ENCODE measurements at regions not wholly inside any gene's neighbourhood (a gene's known extent, or its start where the extent isn't known, plus 50 kb on each side); places are given as distances from the start of the nearest gene placed in this dataset.

DNA sequence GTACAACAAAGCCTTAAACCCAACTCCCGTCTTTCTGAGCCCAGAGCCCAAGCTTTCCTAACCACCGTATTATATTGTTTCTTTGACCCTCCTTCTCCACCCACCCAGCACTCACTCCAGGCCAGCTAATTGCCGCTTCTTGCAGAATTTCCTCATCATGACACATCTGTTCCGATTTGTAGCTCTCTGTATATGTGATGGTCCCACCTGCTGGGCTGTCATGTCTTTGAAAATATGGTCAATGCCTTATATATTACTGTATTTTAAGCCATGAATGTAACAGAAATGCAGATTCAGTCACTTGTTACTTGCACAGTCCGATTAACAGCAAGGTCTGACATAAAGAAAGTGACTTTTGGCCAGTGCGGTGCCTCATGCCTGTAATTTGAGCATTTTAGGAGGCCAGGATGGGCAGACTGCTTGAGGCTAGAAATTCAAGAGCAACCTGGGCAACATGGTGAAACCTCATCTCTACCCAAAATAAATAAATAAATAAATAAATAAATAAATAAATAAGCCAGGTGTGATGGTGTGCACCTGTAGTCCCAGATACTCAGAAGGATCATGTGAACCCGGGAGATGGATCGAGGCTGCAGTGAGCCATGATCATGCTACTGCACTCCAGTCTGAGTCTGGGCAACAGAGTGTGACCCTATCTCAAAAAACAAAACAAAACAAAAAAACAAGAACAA lies 359.8 kb downstream of the ATP23 start:
- Histone ChIP-seq H3K4me3 (no peak overlapping the region), H3K9me3 (no peaks in the 10 kb centered on the region), H3K36me3 (no peaks in the 10 kb centered on the region), H3K27me3 (no peaks in the 10 kb centered on the region), H3K4me1 (peaks cover 0 to 11% (median 0%) of the 10 kb centered on the region in 9 donors), H3K27ac (no peak overlapping the region)
- TF ChIP-seq, protein P1, sequence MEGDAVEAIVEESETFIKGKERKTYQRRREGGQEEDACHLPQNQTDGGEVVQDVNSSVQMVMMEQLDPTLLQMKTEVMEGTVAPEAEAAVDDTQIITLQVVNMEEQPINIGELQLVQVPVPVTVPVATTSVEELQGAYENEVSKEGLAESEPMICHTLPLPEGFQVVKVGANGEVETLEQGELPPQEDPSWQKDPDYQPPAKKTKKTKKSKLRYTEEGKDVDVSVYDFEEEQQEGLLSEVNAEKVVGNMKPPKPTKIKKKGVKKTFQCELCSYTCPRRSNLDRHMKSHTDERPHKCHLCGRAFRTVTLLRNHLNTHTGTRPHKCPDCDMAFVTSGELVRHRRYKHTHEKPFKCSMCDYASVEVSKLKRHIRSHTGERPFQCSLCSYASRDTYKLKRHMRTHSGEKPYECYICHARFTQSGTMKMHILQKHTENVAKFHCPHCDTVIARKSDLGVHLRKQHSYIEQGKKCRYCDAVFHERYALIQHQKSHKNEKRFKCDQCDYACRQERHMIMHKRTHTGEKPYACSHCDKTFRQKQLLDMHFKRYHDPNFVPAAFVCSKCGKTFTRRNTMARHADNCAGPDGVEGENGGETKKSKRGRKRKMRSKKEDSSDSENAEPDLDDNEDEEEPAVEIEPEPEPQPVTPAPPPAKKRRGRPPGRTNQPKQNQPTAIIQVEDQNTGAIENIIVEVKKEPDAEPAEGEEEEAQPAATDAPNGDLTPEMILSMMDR (IDR thresholded peaks at IDR 0.05) = no peak
- ATAC-seq (no peak), DNase-seq (no peak)
- 89 to 90% methylated on average over 8 of the region's 8 CpGs for WGBS, 2 donors
- intact Hi-C loops (cut with DNase I) = loop anchor here in 4 of 10 donors (5.0 to 10.0 kb wide), 5 partner anchors 124 to 319 kb away; no protein-coding TSS in a partner anchor

DNA sequence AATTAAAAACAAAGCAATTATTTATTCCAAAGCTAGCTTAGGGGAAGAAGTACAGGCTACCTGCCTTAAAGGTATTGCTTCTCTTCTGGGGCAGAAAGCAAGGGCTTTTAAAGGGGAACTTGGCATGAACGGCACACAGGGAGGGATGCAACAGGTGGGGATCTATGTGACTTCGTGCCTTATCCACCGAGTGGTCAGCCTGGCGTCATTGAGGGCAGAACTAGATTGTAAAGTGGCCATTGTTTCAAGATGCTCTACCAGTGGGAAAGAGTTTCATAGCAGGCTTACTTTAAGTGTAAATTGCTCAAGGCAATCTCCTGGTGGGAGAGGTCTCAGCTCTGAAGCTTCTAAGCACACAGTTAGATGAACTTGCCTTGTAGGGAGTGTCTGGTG lies 360.4 kb downstream of the ATP23 start:
- H3K4me1 ChIP-seq = peaks cover 0 to 11% (median 0%) of the 10 kb centered on the region in 9 donors
- no peak for DNase-seq
- H3K27me3 ChIP-seq = no peaks in the 10 kb centered on the region
- peaks cover 0 to 2% (median 0%) of the 10 kb centered on the region in 11 donors for H3K9me3 ChIP-seq
- H3K36me3 ChIP-seq = no peaks in the 10 kb centered on the region
- no peak for ATAC-seq
- TF ChIP-seq, protein P1 (IDR thresholded peaks at IDR 0.05) = no peak
- no peak overlapping the region for H3K27ac ChIP-seq
- intact Hi-C loops (cut with DNase I) = loop anchor here in 4 of 10 donors (5.0 to 10.0 kb wide), 5 partner anchors 124 to 319 kb away; no protein-coding TSS in a partner anchor
- H3K4me3 ChIP-seq = no peak overlapping the region
- 92 to 94% methylated on average over 4 of the region's 4 CpGs for WGBS, 2 donors

DNA sequence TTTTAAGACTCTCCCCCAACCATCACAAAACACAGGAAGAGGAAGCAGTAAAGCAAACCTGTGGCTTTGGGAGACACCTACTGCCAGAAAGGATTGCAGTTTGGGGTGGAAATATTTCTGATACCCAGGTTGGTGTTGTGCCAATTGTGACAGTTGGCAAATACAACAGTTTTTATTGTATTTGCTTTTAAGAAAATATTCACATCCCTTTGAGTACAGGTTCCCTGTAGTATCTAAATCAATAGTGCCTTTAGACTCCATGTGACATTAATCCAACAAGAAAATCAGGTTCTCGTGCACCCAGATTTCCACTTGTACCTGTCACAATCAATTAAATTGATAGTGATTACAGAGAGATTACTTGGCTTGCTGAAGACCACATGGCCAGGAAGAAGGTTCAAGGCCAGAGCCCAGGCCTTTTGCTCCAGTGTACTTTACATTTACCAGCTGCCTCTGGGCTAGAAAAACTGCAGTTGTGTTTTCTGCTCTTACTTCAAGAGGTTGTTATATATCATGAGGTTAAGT lies 361.2 kb downstream of the ATP23 start:
- Histone ChIP-seq H3K27ac (no peak overlapping the region), H3K36me3 (no peaks in the 10 kb centered on the region), H3K4me1 (peaks cover 0 to 11% (median 0%) of the 10 kb centered on the region in 9 donors), H3K9me3 (peaks cover 0 to 10% (median 2%) of the 10 kb centered on the region in 11 donors), H3K4me3 (no peak overlapping the region), H3K27me3 (no peaks in the 10 kb centered on the region)
- ATAC-seq (no peak), DNase-seq (peak in 1 of 2 donors; percentile 4)
- TF ChIP-seq, protein P1 (IDR thresholded peaks at IDR 0.05) = peak in 5 of 9 donors; percentile 15 to 53 (median 44)
- WGBS, 2 donors = 76 to 90% methylated on average over 1 of the region's 1 CpG
- intact Hi-C loops (cut with DNase I) = loop anchor here in 4 of 10 donors (5.0 to 10.0 kb wide), 5 partner anchors 125 to 320 kb away; no protein-coding TSS in a partner anchor

DNA sequence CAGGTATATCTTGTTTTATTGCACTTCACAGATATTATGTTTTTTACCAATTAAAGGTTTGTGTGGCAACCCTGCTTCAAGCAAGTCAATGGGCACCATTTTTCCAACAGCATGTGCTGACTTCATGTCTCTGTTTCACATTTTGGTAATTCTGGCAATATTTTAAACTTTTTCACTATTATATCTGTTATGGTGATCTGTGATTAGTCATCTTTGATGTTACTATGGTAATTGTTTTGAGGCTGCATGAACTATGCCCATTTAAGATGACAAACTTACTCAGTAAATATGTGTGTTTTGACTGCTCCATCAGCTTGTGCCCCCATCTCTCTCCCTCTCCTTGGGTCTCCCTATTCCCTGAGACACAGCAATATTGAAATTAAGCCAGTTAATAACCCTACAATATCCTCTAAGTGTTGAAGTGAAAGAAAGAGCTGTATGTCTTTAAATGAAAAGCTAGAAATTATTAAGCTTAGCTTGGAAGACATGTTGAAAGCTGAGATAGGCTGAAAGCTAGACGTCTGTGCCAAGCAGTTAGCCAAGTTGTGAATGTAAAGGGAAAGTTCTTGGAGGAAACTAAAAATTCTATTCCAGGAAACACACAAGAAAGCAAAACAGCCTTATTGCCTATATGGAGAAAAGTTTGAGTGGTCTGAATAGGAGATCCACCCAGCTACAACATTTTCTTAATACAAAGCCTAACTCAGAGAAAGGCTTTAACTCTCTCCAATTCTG lies 365.1 kb downstream of the ATP23 start:
- TF ChIP-seq, protein P1 (IDR thresholded peaks at IDR 0.05) = no peak
- 3 to 15% methylated on average over 1 of the region's 1 CpG for WGBS, 2 donors
- Histone ChIP-seq H3K9me3 (peaks cover 0 to 18% (median 4%) of the 10 kb centered on the region in 11 donors), H3K36me3 (no peaks in the 10 kb centered on the region), H3K27ac (no peak overlapping the region), H3K4me1 (peaks cover 0 to 11% (median 0%) of the 10 kb centered on the region in 9 donors), H3K4me3 (no peak overlapping the region), H3K27me3 (no peaks in the 10 kb centered on the region)
- no peak for DNase-seq
- no peak for ATAC-seq
- intact Hi-C loops (cut with DNase I) = loop anchor here in 3 of 10 donors (10.0 kb wide), 3 partner anchors 132 to 322 kb away; no protein-coding TSS in a partner anchor
